Transverse colon (tissue), 4 donors: ENCODE measurements at regions not wholly inside any gene's neighbourhood (a gene's known extent, or its start where the extent isn't known, plus 50 kb on each side); places are given as distances from the start of the nearest gene placed in this dataset.

Experiments used
- DNase-seq: peaks from one replicate; pipeline ENCODE4 v3.0.0-alpha.2; 2019
- H3K27ac ChIP-seq, 4 donors: fragments of 200-600 bp; sonication (generic); 2 replicates each; pipeline ENCODE4 v1.5.1; 2016 to 2018; ENCODE audit warnings: inconsistent platforms in 4 of 4
- H3K27me3 ChIP-seq: fragments of 200-600 bp; sonication (generic); 2 replicates; pipeline ENCODE4 v1.5.1; 2017; ENCODE audit warnings: inconsistent platforms
- H3K36me3 ChIP-seq, 4 donors: fragments of 200-600 bp; sonication (generic); 2 replicates each; pipeline ENCODE4 v1.5.1; 2017 to 2019; ENCODE audit warnings: inconsistent platforms in 4 of 4
- H3K4me1 ChIP-seq, 4 donors: fragments of 200-600 bp; sonication (generic); 2 replicates each; pipeline ENCODE4 v1.5.1; 2017 to 2020; ENCODE audit warnings: inconsistent platforms in 4 of 4
- H3K4me3 ChIP-seq, 4 donors: fragments of 200-600 bp; sonication (generic); 1 replicate in 1 of 4; 2 replicates in 3 of 4; pipeline versions ENCODE4 v1.5.1 to v1.6.1; 2017 to 2019; ENCODE audit warnings: inconsistent platforms in 4 of 4
- H3K9me3 ChIP-seq, 2 donors: fragments of 200-600 bp; sonication (generic); 2 replicates each; pipeline ENCODE4 v1.5.1; 2017 to 2019; ENCODE audit warnings: inconsistent platforms in 2 of 2
- CTCF ChIP-seq, 5 experiments: fragments of 200-600 bp in 3 of 5; fragments of 450-650 bp in 2 of 5; sonication (generic) in 3 of 5; IDR thresholded peaks; 1 replicate in 2 of 5; 2 replicates in 3 of 5; pipeline ENCODE4 v1.5.1; 2016 to 2017; ENCODE audit warnings: antibody characterized with exemption in 5 of 5, inconsistent platforms in 3 of 5, mild to moderate bottlenecking in 2 of 5, moderate library complexity in 1 of 5
- EP300 ChIP-seq: sonication (generic); formaldehyde crosslinking; IDR thresholded peaks from one replicate; pipeline ENCODE4 v1.6.1; 2017; ENCODE audit warnings: antibody characterized with exemption, low read depth
- POLR2A ChIP-seq: fragments of 450-650 bp; IDR thresholded peaks from one replicate; pipeline ENCODE4 v1.6.1; 2016; ENCODE audit warnings: antibody characterized with exemption, mild to moderate bottlenecking, moderate library complexity
- POLR2AphosphoS5 ChIP-seq, 3 donors: sonication (generic); formaldehyde crosslinking; IDR thresholded peaks; one replicate each; pipeline ENCODE4 v1.6.1; 2016; ENCODE audit warnings: antibody characterized with exemption in 3 of 3
- WGBS, 2 donors: methylation state at CpG; one replicate each; pipeline ENCODE4 v1.1.5; 2018; ENCODE audit warnings: low coverage in 1 of 2; 5-methylcytosine and 5-hydroxymethylcytosine counted together
- in situ Hi-C, 4 donors: fragments of 200-750 bp; cut with MboI; loops; one replicate each; pipeline versions ENCODE4 v1.15.0 to v1.15.1; 2017; ENCODE audit warnings: low sequenced_read_pairs in 3 of 4, low pct_ligation_motif_present in 1 of 4, low pct_unique_long_range_greater_than_20kb in 1 of 4
- intact Hi-C: fragments of 100-400 bp; cut with DNase I; formaldehyde crosslinking; loops from one replicate; pipeline ENCODE4 v1.15.1; 2023; ENCODE audit warnings: low total_unique reads

DNA sequence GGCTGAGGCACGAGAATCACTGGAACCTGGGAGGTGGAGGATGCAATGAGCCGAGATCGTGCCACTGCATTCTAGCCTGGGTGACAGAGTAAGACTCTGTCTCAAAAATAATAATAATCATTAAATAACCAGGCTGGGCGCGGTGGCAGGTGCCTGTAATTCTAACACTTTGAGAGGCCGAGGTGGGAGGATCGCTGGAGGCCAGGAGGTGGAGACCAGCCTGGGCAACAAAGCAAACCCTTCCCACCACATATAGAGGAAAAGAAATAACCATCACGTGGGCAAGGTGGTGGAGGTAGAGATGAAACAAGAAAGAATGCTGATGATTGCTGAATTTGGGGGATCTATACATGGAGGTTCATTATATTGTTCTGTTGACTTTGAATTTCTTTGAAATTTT lies 63.4 kb upstream of the PIM1 start:
- Histone ChIP-seq H3K4me3 (no peak overlapping the region), H3K4me1 (peaks cover 10 to 37% (median 28%) of the 10 kb centered on the region in 4 donors), H3K36me3 (no peaks in the 10 kb centered on the region), H3K27me3 (no peaks in the 10 kb centered on the region), H3K27ac (no peak overlapping the region), H3K9me3 (no peaks in the 10 kb centered on the region)
- no peak for DNase-seq
- WGBS, 2 donors: 96 to 99% methylated on average over 7 to 8 of the region's 8 CpGs
- in situ Hi-C loops (no loop called here), intact Hi-C loops (no loop called here)
- no peak for TF ChIP-seq POLR2AphosphoS5 (IDR thresholded peaks at IDR 0.05)
- no peak for TF ChIP-seq CTCF (IDR thresholded peaks at IDR 0.05)
- no peak for TF ChIP-seq EP300
- no peak for TF ChIP-seq POLR2A

DNA sequence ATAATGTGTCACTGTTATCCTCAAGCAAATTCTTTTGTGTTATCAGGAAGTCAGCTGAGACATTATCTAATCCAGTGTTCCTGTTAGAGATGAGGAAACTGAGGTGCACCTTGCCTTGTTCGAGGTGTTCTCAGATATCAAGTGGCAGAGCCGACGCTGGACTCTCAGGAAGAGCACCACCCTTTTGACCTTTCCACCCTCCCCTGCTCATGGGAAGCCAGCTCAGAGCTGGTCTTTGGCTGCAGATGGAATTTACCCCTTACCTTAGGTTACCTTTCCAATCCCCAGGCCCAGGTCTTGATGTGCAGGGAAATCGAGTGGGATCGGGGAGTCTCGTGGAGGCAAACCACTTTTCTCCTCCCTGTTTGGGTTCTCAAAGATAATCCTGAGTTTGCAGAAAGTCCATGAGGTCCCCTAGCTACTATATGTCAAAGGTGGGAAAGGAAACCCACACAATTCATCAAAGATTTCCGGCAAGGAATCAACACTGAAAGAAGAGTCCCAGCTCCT lies 62.9 kb upstream of the PIM1 start:
- WGBS, 2 donors: 80 to 85% methylated on average over 1 to 7 of the region's 7 CpGs
- intact Hi-C loops: no loop called here

DNA sequence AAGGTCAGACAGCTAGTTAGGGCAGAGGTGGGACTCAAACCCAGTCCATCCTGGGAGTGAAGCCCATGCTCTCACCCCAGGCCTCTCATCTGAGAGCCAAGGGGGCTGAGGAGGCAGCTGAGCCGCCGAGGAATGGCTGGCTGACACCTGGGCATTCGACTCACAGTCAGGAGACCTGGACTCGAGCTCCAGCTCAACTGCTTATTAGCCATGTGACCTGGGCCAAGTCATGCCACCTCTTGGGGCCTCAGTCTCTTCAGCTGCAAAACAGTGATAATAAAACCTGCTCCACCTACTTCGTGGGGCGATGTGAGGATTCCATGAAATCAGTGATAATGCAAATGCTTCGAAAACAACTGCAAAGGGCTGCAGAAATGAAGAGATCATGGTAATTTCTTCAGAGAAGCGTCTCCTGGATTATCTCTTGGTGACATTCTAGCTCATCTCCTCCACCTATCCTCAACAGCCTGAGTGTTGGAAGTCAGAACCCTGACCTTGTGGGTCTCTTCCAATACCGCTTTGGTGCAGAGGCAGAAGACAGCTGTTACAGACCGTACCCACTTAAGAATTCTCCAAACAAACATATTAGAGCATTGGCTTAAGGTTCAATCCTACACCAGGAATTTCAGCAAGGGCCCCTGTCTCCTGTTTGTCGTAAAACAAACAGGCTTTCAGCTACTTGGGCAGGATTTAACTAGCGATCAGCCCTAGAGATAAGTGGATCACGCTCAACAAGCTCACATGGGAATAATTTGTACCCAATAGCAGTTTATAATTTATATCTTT lies 60.0 kb upstream of the PIM1 start:
- no peaks in the 10 kb centered on the region for H3K27me3 ChIP-seq
- intact Hi-C loops: no loop called here
- H3K4me1 ChIP-seq: peaks cover 0 to 8% (median 2%) of the 10 kb centered on the region in 4 donors
- no peaks in the 10 kb centered on the region for H3K36me3 ChIP-seq
- TF ChIP-seq POLR2AphosphoS5 (IDR thresholded peaks at IDR 0.05) (no peak), CTCF (IDR thresholded peaks at IDR 0.05) (no peak), EP300 (no peak), POLR2A (no peak)
- H3K9me3 ChIP-seq: no peaks in the 10 kb centered on the region
- no peak overlapping the region for H3K4me3 ChIP-seq
- in situ Hi-C loops: no loop called here
- 68 to 79% methylated on average over 3 to 13 of the region's 13 CpGs for WGBS, 2 donors
- peak overlapping the region in 1 of 4 donors; percentile 26 for H3K27ac ChIP-seq
- no peak for DNase-seq

More for the DNA sequence above, 62.9 kb upstream of the PIM1 start:
- no peak overlapping the region for H3K27ac ChIP-seq
- H3K4me1 ChIP-seq: peaks cover 8 to 33% (median 25%) of the 10 kb centered on the region in 4 donors
- no peak for DNase-seq
- no peaks in the 10 kb centered on the region for H3K9me3 ChIP-seq
- no peak overlapping the region for H3K4me3 ChIP-seq
- in situ Hi-C loops: no loop called here
- no peaks in the 10 kb centered on the region for H3K36me3 ChIP-seq
- H3K27me3 ChIP-seq: no peaks in the 10 kb centered on the region
- TF ChIP-seq CTCF (IDR thresholded peaks at IDR 0.05) (no peak), POLR2AphosphoS5 (IDR thresholded peaks at IDR 0.05) (no peak), POLR2A (no peak), EP300 (no peak)

- no peak overlapping the region for H3K4me3 ChIP-seq
- no peaks in the 10 kb centered on the region for H3K4me1 ChIP-seq
- intact Hi-C loops (no loop called here), in situ Hi-C loops (no loop called here)
- H3K36me3 ChIP-seq: no peaks in the 10 kb centered on the region
- no peak for DNase-seq
- TF ChIP-seq POLR2A (no peak), POLR2AphosphoS5 (IDR thresholded peaks at IDR 0.05) (no peak), EP300 (no peak)
- 67 to 68% methylated on average over 9 to 11 of the region's 11 CpGs for WGBS, 2 donors
- no peaks in the 10 kb centered on the region for H3K27me3 ChIP-seq
- H3K9me3 ChIP-seq: no peaks in the 10 kb centered on the region
- H3K27ac ChIP-seq: peak overlapping the region in 1 of 4 donors; percentile 10
These were observed 59.2 kb upstream of the PIM1 start for GRCh38 chr6:37110500-37111461.
